OCI-LY3 (cell line): ENCODE measurements at regions not wholly inside any gene's neighbourhood (a gene's known extent, or its start where the extent isn't known, plus 50 kb on each side); places are given as distances from the start of the nearest gene placed in this dataset.

ENCODE experiments used
- H2AFZ ChIP-seq: fragments of 200-600, 300-600 bp; shearing (Covaris generic); 2 replicates; pipeline ENCODE4 v1.6.0; 2014; ENCODE audit warnings: antibody characterized with exemption, low read depth, low read length
- H3K27ac ChIP-seq: fragments of 200-600, 300-600 bp; sonication (generic); 2 replicates; pipeline ENCODE4 v1.5.1; 2014; ENCODE audit warnings: mild to moderate bottlenecking, low read length, moderate library complexity, mixed read lengths
- H3K27me3 ChIP-seq: fragments of 200-600, 300-600 bp; sonication (generic); 2 replicates; pipeline ENCODE4 v1.6.1; 2014; ENCODE audit warnings: low read depth, low read length, mixed read lengths
- H3K36me3 ChIP-seq: fragments of 200-600, 300-600 bp; sonication (generic); replicated peaks from 2 replicates; pipeline ENCODE3; 2014; ENCODE audit warnings: low read depth, low read length, mixed read lengths
- H3K4me1 ChIP-seq: fragments of 300-600, 200-600 bp; sonication (generic); 2 replicates; pipeline ENCODE4 v1.6.1; 2014; ENCODE audit warnings: low read length, mixed read lengths
- H3K4me2 ChIP-seq: fragments of 200-600, 300-600 bp; sonication (generic); 2 replicates; pipeline ENCODE4 v1.6.1; 2014; ENCODE audit warnings: low read length, mixed read lengths
- H3K4me3 ChIP-seq: fragments of 300-600, 200-600 bp; sonication (generic); 2 replicates; pipeline ENCODE4 v1.5.1; 2014; ENCODE audit warnings: antibody characterized with exemption, mild to moderate bottlenecking, low read length, moderate library complexity
- H3K79me2 ChIP-seq: fragments of 300-600, 200-600 bp; shearing (Covaris generic); 2 replicates; pipeline ENCODE4 v1.6.1; 2014; ENCODE audit warnings: mild to moderate bottlenecking, low read length, mixed read lengths
- H3K9ac ChIP-seq: fragments of 300-600, 200-600 bp; shearing (Covaris generic); 2 replicates; pipeline ENCODE4 v1.6.0; 2014; ENCODE audit warnings: mild to moderate bottlenecking, low read length, moderate library complexity
- H3K9me3 ChIP-seq: fragments of 200-600, 300-600 bp; shearing (Covaris generic); 2 replicates; pipeline ENCODE4 v1.6.1; 2014; ENCODE audit warnings: low read length, mixed read lengths; ENCODE audit not compliant: insufficient read depth
- H4K20me1 ChIP-seq: fragments of 200-600, 300-600 bp; sonication (generic); 2 replicates; pipeline ENCODE4 v1.6.1; 2016; ENCODE audit warnings: low read length, mixed read lengths; ENCODE audit not compliant: insufficient read depth
- CTCF ChIP-seq: fragments of 200-600, 300-600 bp; sonication (generic); IDR thresholded peaks from 2 replicates; pipeline ENCODE4 v1.5.1; 2014; ENCODE audit warnings: antibody characterized with exemption, low read length, low read depth
- EZH2phosphoT487 ChIP-seq: fragments of 200-600 bp; shearing (Covaris generic); IDR thresholded peaks from 2 replicates; pipeline ENCODE4 v1.6.1; 2018; ENCODE audit warnings: antibody characterized with exemption, mixed run types, low read depth

DNA sequence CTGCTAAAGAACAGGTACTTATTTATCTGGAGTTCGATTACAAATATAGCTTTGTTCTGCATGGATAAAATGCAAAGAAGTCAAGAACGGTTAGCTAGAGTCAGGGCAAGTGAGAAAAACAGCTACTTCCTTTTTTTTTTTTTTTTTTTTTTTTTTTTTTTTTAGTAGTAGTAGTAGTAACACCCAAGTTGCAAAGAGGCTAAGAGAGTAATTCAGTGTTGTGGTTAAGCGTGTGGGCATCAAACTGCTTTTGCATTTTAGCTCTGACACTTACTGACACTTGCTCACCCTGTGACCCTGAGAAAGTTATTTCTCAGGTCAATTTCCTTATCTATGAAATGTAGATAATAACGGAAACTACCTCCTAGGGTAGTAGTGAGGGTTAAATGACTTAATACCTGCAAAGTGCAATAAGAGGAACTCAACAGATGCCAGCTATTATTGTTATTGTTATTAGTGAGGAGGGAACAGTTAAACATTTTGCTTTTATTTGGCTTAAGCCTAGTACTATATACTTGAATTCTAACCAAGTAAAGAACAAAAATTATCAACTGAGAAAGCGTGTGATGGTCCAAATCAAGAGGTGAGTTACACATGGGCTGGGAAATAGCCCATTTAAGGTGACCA, 86.7 kb upstream of the BACH2 start:
- H2AFZ ChIP-seq = no peak overlapping the region
- peak overlapping the region; percentile 2; the same call in 1 of the 2 replicates for H3K4me2 ChIP-seq
- no peaks in the 10 kb centered on the region for H3K36me3 ChIP-seq
- H3K4me1 ChIP-seq = peaks cover 11% of the 10 kb centered on the region
- TF ChIP-seq EZH2phosphoT487 (no peak), CTCF (no peak)
- no peaks in the 10 kb centered on the region for H4K20me1 ChIP-seq
- no peak overlapping the region for H3K9ac ChIP-seq
- H3K27ac ChIP-seq = no peak overlapping the region
- H3K9me3 ChIP-seq = peaks cover 8% of the 10 kb centered on the region; the same call in 1 of the 2 replicates
- H3K4me3 ChIP-seq = no peak overlapping the region
- H3K27me3 ChIP-seq = peaks cover 53% of the 10 kb centered on the region
- H3K79me2 ChIP-seq = no peaks in the 10 kb centered on the region

GRCh38 chr6:90382760-90383159, 86.1 kb upstream of the BACH2 start:
- Histone ChIP-seq H3K36me3 (no peaks in the 10 kb centered on the region), H3K4me3 (no peak overlapping the region), H2AFZ (no peak overlapping the region), H3K4me1 (peaks cover 11% of the 10 kb centered on the region), H4K20me1 (no peaks in the 10 kb centered on the region), H3K4me2 (peak overlapping the region; percentile 2; the same call in 1 of the 2 replicates), H3K27me3 (peaks cover 48% of the 10 kb centered on the region), H3K79me2 (no peaks in the 10 kb centered on the region), H3K9me3 (peaks cover 8% of the 10 kb centered on the region; the same call in 1 of the 2 replicates), H3K9ac (no peak overlapping the region), H3K27ac (no peak overlapping the region)
- no peak for TF ChIP-seq CTCF
- TF ChIP-seq EZH2phosphoT487 = no peak

DNA sequence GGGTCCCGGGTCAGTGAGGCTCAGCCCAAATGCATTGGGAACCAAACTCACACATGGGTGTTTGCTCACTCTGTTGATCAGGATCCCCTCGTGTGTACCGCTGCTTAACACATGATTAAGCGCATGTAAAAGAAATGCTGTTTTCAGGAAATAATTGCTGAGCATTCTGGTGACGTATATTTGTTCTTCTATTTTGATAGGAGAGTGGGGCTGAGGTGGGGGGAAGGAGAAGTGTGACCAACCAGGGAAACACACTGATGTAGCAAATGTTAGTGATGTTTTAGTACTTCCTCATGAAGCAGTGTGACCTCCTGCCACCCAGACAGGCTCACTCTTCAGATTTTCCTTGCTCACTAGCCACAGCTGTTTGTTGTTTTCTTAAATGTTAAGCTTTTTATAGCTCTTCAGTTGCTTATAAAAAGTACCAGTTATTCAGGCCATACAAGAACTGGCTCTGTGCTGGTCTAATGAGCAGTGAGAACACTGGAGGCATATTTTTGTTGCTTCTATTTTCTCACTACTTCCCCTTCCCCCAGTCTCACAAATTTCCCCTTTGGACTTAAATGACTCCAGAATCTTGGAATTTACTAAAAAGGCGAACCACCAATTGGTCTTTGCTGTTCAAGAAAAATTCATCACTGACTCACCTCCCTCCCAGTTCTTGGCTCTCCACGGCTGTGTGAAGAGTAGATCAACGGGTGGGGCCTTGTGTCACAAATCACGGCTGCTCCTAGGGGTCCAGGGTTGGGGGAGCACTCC, 79.2 kb upstream of the BACH2 start:
- H2AFZ ChIP-seq = peak overlapping the region; percentile 33; the same call in 1 of the 2 replicates
- H3K4me2 ChIP-seq = peak overlapping the region; percentile 43
- TF ChIP-seq EZH2phosphoT487 = no peak
- TF ChIP-seq CTCF = no peak
- peaks cover 51% of the 10 kb centered on the region for H3K27me3 ChIP-seq
- H3K9me3 ChIP-seq = no peaks in the 10 kb centered on the region
- peaks cover 12% of the 10 kb centered on the region for H3K4me1 ChIP-seq
- H4K20me1 ChIP-seq = no peaks in the 10 kb centered on the region
- H3K27ac ChIP-seq = no peak overlapping the region
- 0 out of 2 replicates have a peak overlapping the region, but pooled peaks have one; percentile 18 for H3K4me3 ChIP-seq
- no peak overlapping the region for H3K9ac ChIP-seq
- no peaks in the 10 kb centered on the region for H3K36me3 ChIP-seq
- H3K79me2 ChIP-seq = no peaks in the 10 kb centered on the region

DNA sequence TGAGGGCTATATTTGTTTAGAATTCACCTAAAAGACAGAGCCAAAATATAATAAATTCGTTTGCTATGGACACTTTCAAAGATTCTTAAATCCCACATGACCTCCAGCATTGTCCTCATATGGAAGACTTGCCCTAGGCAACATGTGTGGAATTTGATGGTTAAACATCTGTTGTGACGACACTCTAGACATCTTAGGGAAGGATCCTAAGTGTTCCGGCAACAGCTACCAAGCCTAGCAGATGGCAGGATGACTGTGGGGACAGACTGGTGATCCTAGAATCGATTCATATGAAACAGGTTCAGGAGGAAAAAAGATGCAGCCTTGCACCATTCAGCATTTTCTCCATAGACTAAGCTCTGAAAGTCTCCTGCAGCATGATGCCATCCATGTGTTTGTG, 77.6 kb upstream of the BACH2 start:
- no peaks in the 10 kb centered on the region for H3K36me3 ChIP-seq
- no peak overlapping the region for H3K4me3 ChIP-seq
- no peak overlapping the region for H2AFZ ChIP-seq
- H3K27me3 ChIP-seq = peaks cover 60% of the 10 kb centered on the region
- H3K79me2 ChIP-seq = no peaks in the 10 kb centered on the region
- H3K4me2 ChIP-seq = no peak overlapping the region
- H4K20me1 ChIP-seq = no peaks in the 10 kb centered on the region
- peaks cover 16% of the 10 kb centered on the region for H3K4me1 ChIP-seq
- no peak overlapping the region for H3K9ac ChIP-seq
- no peak overlapping the region for H3K27ac ChIP-seq
- TF ChIP-seq CTCF (no peak), EZH2phosphoT487 (no peak)
- H3K9me3 ChIP-seq = no peaks in the 10 kb centered on the region
